CD4-positive, alpha-beta T cell treated with Interleukin-17A for 1 hour (primary cell): ENCODE measurements at regions not wholly inside any gene's neighbourhood (a gene's known extent, or its start where the extent isn't known, plus 50 kb on each side); places are given as distances from the start of the nearest gene placed in this dataset.
"Not testable (repeated sequence)": the region's sequence is repeated elsewhere in the genome, so short reads cannot be mapped to it uniquely, and the experiment has no call there.

Experiments
- DNase-seq: peaks from one replicate; pipeline ENCODE4 v3.0.0-alpha.2; 2020

- no peak for DNase-seq
Measured at GRCh38 chr5:67676863-67677262, 480.3 kb upstream of the CD180 start.

- DNase-seq: no peak
Measured at GRCh38 chr5:67674159-67674655, 477.6 kb upstream of the CD180 start.

- no peak for DNase-seq
Measured at GRCh38 chr5:67673618-67674017, 477.0 kb upstream of the CD180 start.

GRCh38 chr5:67673180-67673579 is 476.6 kb upstream of the CD180 start:
- DNase-seq: no peak

GRCh38 chr5:67672636-67673035 is 476.0 kb upstream of the CD180 start:
- no peak for DNase-seq

GRCh38 chr5:67669916-67670315 is 473.3 kb upstream of the CD180 start:
- no peak for DNase-seq

GRCh38 chr5:67660149-67660548 is 463.6 kb upstream of the CD180 start:
- no peak for DNase-seq

GRCh38 chr5:67659288-67659687 is 462.7 kb upstream of the CD180 start:
- no peak for DNase-seq

GRCh38 chr5:67657055-67657454 is 460.5 kb upstream of the CD180 start:
- no peak for DNase-seq

- DNase-seq: no peak
Measured at GRCh38 chr5:67652201-67652600, 455.6 kb upstream of the CD180 start.

GRCh38 chr5:67651180-67651579 is 454.6 kb upstream of the CD180 start:
- DNase-seq: no peak

GRCh38 chr5:67648201-67648671 is 451.6 kb upstream of the CD180 start:
- no peak for DNase-seq

- DNase-seq: no peak
Measured at GRCh38 chr5:67647772-67648171, 451.2 kb upstream of the CD180 start.

GRCh38 chr5:67644221-67644920 is 447.8 kb upstream of the CD180 start:
- DNase-seq: no peak

GRCh38 chr5:67643536-67643935 is 446.9 kb upstream of the CD180 start:
- no peak for DNase-seq

- DNase-seq: no peak
Measured at GRCh38 chr5:67639976-67640375, 443.4 kb upstream of the CD180 start.

GRCh38 chr5:67639313-67639712 is 442.7 kb upstream of the CD180 start:
- DNase-seq: no peak

GRCh38 chr5:67636850-67637524 is 440.4 kb upstream of the CD180 start:
- DNase-seq: no peak

GRCh38 chr5:67636091-67636490 is 439.5 kb upstream of the CD180 start:
- no peak for DNase-seq

GRCh38 chr5:67627079-67627478 is 430.5 kb upstream of the CD180 start:
- not testable (repeated sequence) for DNase-seq

GRCh38 chr5:67623078-67623477 is 426.5 kb upstream of the CD180 start:
- no peak for DNase-seq

- DNase-seq: no peak
Measured at GRCh38 chr5:67620424-67621397, 424.1 kb upstream of the CD180 start.

- DNase-seq: no peak
Measured at GRCh38 chr5:67619636-67620035, 423.0 kb upstream of the CD180 start.
